GM12892 (cell line): ENCODE measurements at regions not wholly inside any gene's neighbourhood (a gene's known extent, or its start where the extent isn't known, plus 50 kb on each side); places are given as distances from the start of the nearest gene placed in this dataset.

ENCODE experiments used
- DNase-seq: peaks from one replicate; pipeline ENCODE4 v3.0.0; 2011; ENCODE audit not compliant: insufficient read length
- FAIRE-seq: peaks from 2 replicates; lab custom pipeline; 2011; peaks lifted over from hg19 to GRCh38; lab: Jason Lieb, UNC
- POLR2A ChIP-seq: IDR thresholded peaks from 2 replicates; pipeline ENCODE4 v1.6.1; 2011; ENCODE audit warnings: low read depth, low read length, control low read depth
- POLR2AphosphoS5 ChIP-seq: IDR thresholded peaks from 2 replicates; pipeline ENCODE4 v1.6.1; 2011; ENCODE audit warnings: low read depth, low read length, control low read depth
- TAF1 ChIP-seq: IDR thresholded peaks from 2 replicates; pipeline ENCODE4 v1.6.1; 2011; ENCODE audit warnings: low read depth, mild to moderate bottlenecking, control low read depth, low read length, borderline replicate concordance

DNA sequence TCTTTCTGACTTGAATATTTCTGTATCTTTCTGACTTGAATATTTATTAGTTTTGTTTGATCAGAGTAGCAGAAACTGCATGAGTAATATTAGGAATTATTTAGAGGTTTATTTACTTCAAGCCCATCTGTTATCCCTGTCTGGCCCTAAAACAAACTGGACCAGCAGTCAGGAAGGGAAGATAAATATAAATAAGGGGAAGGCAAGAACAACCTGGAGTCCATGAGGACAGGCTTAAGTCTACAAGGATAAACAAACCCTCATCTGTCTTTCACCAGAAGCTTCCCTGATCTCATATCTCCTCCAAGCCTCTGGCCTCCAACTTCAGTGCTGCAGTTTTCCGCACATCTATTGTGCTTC lies 524.9 kb downstream of the CENPC start:
- no peak for TF ChIP-seq TAF1
- FAIRE-seq, result no peak

DNA sequence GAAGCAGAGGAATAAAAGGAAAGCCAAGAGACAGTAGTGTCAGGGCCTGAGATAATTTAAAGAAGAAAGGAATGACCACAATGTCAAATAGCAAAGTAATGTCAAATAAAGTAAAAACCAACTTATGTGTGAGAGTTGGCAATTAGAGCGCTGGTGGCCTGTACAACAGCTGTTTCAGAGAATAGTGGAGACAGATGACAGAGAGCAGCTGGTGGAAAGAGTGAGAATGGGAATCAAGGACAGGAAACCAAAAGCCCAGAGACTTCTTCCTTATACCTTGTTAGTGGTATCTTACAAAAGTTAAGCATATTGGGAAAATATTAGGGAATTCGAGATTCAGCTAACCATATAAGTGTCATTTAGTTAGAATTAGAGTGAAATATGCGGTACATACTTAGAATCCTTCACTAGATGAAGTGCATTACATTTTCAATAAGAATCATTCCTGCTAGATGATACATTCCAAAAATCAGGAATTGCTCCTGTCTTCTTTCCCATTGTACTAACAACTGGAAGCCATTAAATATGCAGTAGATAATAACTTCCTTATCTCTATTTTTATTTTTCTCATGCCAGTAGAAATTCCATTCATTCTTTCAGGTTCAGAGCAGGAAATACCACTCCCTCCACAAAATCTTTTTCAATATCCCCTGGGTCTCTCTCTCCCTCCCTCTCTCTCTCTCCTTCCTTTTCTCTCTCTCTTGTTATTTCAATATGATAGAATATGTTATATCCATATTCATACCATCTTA lies 525.4 kb downstream of the CENPC start:
- no peak for TF ChIP-seq TAF1
- TF ChIP-seq POLR2AphosphoS5, result no peak
- TF ChIP-seq POLR2A, result no peak
- no peak for FAIRE-seq
- no peak for DNase-seq

More for the DNA sequence above, 524.9 kb downstream of the CENPC start:
- no peak for DNase-seq

DNA sequence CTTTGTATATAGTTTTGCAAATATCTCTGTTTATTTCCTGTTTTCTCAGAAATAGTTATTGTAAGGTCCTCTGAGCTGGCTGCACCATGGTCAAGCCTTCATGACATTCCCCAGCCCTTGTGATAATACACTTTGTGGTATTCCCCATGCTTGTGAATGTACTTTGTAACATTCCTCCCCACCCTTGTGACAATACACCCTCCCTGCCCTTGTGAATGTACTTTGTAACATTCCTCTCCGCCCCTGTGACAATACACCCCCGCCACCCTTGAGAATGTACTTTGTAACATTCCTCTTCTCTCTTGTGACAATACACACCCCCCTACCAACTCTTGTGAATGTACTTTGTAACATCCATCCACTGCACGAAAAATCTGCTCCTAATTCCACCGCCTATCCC lies 530.7 kb downstream of the CENPC start:
- FAIRE-seq (no peak), DNase-seq (no peak)
- no peak for TF ChIP-seq POLR2AphosphoS5
- no peak for TF ChIP-seq POLR2A
- no peak for TF ChIP-seq TAF1

DNA sequence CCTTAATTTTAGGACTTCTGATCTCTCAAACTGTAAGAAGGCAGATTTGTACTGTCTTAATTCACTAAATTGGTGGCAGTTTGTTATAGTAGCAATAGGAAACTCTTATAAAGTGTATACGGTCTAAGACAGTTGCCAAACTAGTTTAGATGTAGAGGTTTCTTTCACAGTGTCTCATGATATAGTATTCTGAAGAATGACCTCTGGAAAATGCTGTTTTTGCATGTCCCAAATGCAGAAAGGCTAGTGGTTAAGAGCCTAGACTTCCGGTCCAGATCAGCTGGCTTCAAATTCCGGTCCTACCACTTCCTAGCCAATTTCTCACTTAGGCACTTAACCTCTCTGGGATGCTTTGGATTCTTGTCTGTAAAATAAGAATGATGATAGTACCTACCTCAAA lies 538.5 kb downstream of the CENPC start:
- TF ChIP-seq POLR2AphosphoS5, result no peak
- TF ChIP-seq POLR2A, result no peak
- TF ChIP-seq TAF1, result no peak
- FAIRE-seq (no peak), DNase-seq (no peak)

- DNase-seq, result no peak
- TF ChIP-seq POLR2A (no peak), TAF1 (no peak), POLR2AphosphoS5 (no peak)
- FAIRE-seq, result no peak
These were observed 553.8 kb downstream of the CENPC start for GRCh38 chr4:66991521-66991920.

GRCh38 chr4:66974665-66975064 lies 570.6 kb downstream of the CENPC start:
- DNase-seq, result no peak
- no peak for TF ChIP-seq POLR2A
- no peak for TF ChIP-seq POLR2AphosphoS5
- no peak for TF ChIP-seq TAF1
- FAIRE-seq, result no peak

DNA sequence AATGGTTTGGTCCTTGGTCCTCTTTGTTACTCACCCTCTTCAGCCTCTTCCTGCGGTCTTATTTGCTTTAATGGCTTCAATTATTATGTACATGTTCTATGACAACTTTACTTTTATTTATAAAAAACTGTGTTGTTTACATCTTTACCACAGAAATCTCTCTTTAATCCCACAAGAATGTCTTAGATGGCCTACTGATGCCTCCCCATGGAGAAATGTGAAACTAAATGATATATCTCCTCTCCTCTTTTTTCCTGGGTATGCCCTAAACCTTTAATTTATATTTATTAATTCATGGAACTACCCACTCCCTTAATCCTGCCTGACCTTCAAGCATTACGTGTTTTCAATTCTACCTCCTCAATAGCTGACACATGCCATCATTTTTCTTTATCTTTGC lies 573.2 kb downstream of the CENPC start:
- TF ChIP-seq POLR2AphosphoS5 (no peak), POLR2A (no peak), TAF1 (no peak)
- DNase-seq, result no peak
- no peak for FAIRE-seq

GRCh38 chr4:66964467-66964866 lies 580.8 kb downstream of the CENPC start:
- DNase-seq (no peak), FAIRE-seq (no peak)
- no peak for TF ChIP-seq POLR2A

DNA sequence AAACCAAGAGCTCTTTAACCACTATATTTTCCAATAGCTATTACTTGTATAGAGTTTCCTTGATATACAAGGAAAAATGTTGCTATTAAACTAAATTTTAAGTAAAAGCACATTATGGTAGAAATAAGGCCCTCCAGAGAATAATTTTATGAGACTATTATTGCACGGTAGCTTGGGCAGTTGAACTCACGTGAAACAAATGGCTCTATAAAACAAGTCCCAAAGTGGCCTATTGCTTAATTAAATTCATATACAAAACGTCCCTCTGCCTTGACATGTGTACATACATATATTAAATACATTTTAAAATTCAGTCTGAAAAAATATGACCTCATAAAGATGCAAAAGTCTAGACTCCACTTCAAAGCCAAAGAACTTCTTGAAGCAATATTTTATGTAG lies 582.2 kb downstream of the CENPC start:
- FAIRE-seq (no peak), DNase-seq (no peak)
- TF ChIP-seq POLR2A (no peak), POLR2AphosphoS5 (no peak), TAF1 (no peak)

GRCh38 chr4:66959207-66959606 lies 586.1 kb downstream of the CENPC start:
- no peak for FAIRE-seq
- TF ChIP-seq TAF1 (no peak), POLR2A (no peak), POLR2AphosphoS5 (no peak)
- no peak for DNase-seq

GRCh38 chr4:66956852-66957251 lies 588.5 kb downstream of the CENPC start:
- no peak for FAIRE-seq
- no peak for TF ChIP-seq POLR2AphosphoS5
- no peak for TF ChIP-seq TAF1
- TF ChIP-seq POLR2A, result no peak
- DNase-seq, result no peak

- DNase-seq (no peak), FAIRE-seq (no peak)
- no peak for TF ChIP-seq POLR2A
- no peak for TF ChIP-seq POLR2AphosphoS5
- TF ChIP-seq TAF1, result no peak
These were observed 588.9 kb downstream of the CENPC start for GRCh38 chr4:66956426-66956825.
